GM18873 (cell line): ENCODE measurements at regions not wholly inside any gene's neighbourhood (a gene's known extent, or its start where the extent isn't known, plus 50 kb on each side); places are given as distances from the start of the nearest gene placed in this dataset.
A peak's percentile ranks its signal among the peaks of the same experiment; 100 is the strongest.
"Not testable (repeated sequence)": the region's sequence is repeated elsewhere in the genome, so short reads cannot be mapped to it uniquely, and the experiment has no call there.

Source experiments
- ATAC-seq: cut with Tn5 transposase; IDR thresholded peaks from one replicate; pipeline ENCODE4 v1.9.1; 2021; ENCODE audit warnings: mild to moderate bottlenecking, moderate library complexity, moderate number of reproducible peaks; ENCODE audit not compliant: unreplicated experiment, low FRiP score

DNA sequence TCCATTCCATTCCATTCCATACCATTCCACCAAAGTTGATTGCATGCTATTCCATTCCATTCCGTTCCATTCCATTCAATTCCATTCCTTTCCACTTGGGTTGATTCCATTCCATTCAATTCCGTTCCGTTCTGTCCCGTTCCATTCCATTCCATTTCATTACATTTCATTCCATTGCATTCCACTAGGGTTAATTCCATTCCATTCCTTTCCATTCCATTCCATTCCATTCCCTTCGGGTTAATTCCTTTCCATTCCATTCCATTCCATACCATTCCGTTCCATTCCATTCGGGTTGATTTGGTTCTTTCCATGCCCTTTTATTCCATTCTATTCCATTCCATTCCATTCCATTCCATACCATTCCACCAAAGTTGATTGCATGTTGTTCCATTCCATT is 131.9 kb downstream of the CWH43 start:
- not testable (repeated sequence) for ATAC-seq

DNA sequence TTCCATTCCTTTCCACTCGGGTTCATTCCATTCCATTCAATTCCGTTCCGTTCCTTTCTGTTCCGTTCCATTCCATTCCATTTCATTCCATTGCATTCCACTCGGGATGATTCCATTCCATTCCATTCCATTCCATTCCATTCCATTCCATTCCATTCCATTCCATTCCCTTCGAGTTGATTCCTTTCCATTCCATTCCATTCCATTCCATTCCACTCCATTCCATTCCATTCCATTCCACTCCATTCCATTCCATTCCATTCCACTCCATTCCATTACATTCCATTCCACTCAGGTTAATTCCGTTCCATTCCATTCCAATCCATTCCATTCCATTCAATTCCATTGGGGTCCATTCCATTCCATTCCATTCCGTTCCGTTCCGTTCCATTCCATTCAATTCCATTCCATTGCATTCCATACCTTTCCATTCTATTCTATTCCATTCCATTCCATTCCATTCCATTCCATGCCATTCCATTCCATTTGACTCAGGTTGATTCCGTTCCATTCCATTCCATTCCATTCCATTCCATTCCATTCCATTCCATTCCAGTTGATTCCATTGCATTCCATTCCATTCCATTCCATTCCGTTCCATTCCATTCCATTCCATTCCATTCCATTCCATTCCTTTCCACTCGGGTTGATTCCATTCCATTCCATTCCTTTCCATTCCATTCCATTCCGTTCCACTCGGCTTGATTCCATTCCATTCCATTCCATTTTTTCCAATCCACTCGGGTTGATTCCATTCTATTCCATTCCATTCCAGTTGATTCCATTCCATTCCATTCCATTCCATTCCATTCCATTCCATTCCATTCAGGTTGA is 132.5 kb downstream of the CWH43 start:
- ATAC-seq, result peak; percentile 53

DNA sequence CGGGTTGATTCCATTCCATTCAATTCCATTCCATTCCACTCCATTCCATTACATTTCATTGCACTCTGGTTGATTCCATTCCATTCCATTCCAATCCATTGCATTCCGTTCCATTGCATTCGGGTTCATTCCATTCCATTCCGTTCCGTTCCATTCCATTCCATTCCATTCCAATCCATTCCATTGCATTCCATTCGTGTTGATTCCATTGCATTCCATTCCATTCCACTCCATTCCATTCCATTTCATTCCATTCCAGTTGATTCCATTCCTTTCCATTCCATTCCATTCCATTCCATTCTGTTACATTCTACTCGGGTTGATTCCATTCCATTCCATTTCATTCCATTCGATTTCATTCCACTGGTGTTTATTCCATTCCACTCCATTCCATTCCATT is 133.3 kb downstream of the CWH43 start:
- ATAC-seq, result peak; percentile 1

DNA sequence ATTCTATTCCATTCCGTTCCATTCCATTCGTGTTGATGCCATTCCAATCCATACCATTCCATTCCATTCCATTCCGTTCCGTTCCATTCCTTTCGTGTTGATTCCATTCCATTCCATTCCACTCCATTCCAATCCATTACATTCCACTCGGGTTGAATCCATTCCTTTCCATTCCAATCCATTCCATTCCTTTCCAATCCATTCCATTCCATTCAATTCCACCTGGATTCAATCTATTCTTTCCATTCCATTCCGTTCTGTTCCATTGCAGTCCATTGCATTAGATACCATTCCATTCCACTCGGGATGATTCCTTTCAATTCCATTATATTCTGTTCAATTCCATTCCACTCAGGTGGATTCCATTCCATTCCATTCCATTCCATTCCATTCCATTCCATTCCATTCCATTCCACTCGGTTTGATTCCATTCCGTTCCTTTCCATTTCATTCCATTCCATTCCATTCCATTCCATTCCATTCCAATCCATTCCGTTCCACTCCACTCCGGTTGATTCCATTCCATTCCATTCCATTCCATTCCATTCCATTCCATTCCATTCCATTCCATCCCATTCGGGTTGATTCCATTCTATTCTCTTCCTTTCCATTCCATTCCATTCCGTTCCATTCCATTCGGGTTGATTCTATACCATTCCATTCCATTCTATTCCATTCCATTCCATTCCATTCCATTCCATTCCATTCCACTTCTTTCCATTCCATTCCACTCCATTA is 134.1 kb downstream of the CWH43 start:
- ATAC-seq, result not testable (repeated sequence)

DNA sequence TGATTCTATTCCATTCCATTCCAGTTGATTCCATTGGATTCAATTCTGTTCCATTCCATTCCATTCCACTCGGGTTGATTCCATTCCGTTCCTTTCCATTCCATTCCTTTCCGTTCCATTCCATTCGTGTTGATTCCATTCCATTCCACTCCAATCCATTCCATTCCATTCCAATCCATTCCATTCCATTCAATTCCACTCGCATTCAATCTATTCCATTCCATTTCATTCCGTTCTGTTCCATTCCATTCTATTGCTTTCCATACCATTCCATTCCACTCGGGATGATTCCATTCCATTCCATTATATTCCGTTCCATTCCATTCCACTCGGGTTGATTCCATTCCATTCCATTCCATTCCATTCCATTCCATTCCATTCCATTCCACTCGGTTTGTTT is 134.7 kb downstream of the CWH43 start:
- not testable (repeated sequence) for ATAC-seq

DNA sequence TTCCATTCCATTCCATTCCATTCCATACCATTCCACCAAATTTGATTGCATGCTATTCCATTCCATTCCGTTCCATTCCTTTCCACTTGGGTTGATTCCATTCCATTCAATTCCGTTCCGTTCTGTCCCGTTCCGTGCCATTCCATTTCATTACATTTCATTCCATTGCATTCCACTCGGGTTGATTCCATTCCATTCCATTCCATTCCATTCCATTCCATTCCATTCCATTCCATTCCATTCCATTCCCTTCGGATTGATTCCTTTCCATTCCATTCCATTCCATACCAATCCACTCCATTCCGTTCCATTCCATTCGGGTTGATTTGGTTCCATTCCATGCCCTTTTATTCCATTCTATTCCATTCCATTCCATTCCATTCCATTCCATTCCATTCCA is 140.4 kb downstream of the CWH43 start:
- not testable (repeated sequence) for ATAC-seq

DNA sequence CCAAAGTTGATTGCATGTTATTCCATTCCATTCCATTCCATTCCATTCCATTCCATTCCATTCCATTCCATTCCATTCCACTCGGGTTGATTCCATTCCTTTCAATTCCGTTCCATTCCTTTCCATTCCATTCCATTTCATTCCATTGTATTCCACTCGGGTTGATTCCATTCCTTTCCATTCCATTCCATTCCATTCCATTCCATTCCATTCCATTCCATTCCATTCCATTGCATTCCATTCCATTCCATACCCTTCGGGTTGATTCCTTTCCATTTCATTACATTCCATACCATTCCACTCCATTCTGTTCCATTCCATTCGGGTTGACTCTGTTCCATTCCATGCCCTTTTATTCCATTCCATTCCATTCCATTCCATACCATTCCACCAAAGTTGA is 140.8 kb downstream of the CWH43 start:
- not testable (repeated sequence) for ATAC-seq

DNA sequence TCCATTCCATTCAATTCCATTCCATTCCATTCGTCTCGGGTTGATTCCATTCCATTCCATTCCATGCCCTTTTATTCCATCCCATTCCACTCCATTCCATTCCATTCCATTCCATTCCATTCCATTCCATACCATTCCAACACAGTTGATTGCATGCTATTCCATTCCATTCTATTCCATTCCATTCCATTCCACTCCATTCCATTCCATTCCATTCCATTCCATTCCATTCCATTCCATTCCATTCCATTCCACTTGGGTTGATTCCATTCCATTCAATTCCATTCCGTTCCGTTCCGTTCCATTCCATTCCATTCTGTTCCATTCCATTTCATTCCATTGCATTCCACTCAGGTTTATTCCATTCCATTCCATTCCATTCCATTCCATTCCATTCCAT is 143.3 kb downstream of the CWH43 start:
- not testable (repeated sequence) for ATAC-seq

DNA sequence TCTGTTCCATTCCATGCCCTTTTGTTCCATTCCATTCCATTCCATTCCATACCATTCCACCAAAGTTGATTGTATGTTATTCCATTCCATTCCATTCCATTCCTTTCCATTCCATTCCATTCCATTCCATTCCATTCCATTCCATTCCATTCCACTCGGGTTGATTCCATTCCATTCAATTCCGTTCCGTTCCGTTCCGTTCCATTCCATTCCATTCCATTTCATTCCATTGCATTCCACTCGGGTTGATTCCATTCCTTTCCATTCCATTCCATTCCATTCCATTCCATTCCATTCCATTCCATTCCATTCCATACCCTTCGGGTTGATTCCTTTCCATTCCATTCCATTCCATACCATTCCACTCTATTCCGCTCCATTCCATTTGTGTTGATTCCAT is 143.8 kb downstream of the CWH43 start:
- not testable (repeated sequence) for ATAC-seq

DNA sequence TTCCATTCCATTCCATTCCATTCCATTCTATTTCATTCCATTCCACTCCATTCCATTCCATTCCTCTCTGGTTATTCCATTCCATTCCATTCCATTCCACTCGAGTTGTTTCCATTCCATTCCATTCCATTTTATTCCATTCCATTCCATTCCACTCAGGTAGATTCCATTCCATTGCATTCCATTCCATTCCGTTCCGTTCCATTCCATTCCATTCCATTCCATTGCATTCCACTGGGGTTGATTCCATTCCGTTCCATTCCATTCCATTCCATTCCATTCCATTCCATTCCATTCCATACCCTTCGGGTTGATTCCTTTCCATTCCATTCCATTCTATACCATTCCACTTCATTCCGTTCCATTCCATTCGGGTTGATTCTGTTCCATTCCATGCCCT is 144.6 kb downstream of the CWH43 start:
- not testable (repeated sequence) for ATAC-seq

DNA sequence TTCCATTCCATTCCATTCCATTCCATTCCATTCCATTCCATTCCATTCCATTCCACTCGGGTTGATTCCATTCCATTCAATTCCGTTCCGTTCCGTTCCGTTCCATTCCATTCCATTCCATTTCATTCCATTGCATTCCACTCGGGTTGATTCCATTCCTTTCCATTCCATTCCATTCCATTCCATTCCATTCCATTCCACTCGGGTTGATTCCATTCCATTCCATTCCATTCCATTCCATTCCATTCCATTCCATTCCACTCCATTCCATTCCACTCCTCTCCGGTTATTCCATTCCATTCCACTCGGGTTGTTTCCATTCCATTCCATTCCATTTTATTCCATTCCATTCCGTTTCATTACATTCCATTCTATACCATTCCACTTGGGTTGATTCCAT is 151.0 kb downstream of the CWH43 start:
- ATAC-seq, result peak; percentile 62

DNA sequence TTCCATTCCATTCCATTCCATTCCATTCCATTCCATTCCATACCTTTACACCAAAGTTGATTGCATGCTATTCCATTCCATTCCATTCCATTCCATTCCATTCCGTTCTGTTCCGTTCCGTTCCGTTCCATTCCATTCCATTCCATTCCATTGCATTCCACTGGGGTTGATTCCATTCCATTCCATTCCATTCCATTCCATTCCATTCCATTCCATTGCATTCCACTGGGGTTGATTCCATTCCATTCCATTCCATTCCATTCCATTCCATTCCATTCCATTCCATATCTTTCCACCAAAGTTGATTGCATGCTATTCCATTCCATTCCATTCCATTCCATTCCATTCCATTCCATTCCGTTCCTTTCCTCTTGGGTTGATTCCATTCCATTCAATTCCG is 151.9 kb downstream of the CWH43 start:
- not testable (repeated sequence) for ATAC-seq

DNA sequence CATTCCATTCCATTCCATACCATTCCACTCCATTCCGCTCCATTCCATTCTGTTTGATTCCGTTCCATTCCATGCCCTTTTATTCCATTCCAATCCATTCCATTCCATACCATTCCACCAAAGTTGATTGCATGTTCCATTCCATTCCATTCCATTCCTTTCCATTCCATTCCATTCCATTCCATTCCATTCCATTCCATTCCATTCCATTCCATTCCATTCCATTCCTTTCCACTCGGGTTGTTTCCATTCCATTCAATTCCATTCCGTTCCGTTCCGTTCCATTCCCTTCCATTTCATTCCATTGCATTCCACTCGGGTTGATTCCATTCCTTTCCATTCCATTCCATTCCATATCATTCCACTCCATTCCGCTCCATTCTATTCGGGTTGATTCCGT is 152.7 kb downstream of the CWH43 start:
- not testable (repeated sequence) for ATAC-seq

DNA sequence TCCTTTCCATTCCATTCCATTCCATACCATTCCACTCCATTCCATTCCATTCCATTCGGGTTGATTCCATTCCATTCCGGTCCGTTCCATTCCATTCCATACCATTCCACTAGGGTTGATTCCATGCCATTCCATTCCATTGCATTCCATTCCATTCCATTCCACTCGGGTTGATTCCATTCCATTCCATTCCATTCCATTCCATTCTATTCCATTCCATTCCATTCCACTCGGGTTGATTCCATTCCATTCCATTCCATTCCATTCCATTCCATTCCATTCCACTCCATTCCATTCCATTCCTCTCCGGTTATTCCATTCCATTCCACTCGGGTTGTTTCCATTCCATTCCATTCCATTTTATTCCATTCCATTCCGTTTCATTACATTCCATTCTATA is 153.4 kb downstream of the CWH43 start:
- peak; percentile 40 for ATAC-seq

DNA sequence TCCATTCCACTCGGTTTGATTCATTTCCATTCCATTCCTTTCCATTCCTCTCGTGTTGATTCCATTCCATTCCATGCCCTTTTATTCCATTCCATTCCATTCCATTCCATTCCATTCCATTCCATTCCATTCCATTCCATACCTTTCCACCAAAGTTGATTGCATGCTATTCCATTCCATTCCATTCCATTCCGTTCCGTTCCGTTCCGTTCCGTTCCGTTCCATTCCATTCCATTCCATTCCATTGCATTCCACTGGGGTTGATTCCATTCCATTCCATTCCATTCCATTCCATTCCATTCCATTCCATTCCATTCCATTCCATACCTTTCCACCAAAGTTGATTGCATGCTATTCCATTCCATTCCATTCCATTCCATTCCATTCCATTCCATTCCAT is 154.3 kb downstream of the CWH43 start:
- ATAC-seq, result not testable (repeated sequence)

DNA sequence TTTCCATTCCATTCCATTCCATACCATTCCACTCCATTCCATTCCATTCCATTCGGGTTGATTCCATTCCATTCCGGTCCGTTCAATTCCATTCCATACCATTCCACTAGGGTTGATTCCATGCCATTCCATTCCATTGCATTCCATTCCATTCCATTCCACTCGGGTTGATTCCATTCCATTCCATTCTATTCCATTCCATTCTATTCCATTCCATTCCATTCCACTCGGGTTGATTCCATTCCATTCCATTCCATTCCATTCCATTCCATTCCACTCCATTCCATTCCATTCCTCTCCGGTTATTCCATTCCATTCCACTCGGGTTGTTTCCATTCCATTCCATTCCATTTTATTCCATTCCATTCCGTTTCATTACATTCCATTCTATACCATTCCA is 155.9 kb downstream of the CWH43 start:
- peak; percentile 28 for ATAC-seq

DNA sequence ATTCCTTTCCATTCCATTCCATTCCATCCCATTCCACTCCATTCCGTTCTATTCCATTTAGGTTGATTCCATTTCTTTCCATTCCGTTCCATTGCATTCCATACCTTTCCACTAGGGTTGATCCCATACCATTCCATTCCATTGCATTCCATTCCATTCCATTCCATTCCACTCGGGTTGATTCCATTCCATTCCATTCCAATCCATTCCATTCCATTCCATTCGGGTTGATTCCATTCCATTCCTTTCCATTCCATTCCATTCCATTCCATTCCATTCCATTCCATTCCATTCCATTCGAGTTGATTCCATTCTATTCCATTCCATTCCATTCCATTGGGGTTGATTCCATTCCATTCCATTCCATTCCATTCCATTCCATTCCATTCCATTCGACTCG is 161.1 kb downstream of the CWH43 start:
- peak; percentile 57 for ATAC-seq

DNA sequence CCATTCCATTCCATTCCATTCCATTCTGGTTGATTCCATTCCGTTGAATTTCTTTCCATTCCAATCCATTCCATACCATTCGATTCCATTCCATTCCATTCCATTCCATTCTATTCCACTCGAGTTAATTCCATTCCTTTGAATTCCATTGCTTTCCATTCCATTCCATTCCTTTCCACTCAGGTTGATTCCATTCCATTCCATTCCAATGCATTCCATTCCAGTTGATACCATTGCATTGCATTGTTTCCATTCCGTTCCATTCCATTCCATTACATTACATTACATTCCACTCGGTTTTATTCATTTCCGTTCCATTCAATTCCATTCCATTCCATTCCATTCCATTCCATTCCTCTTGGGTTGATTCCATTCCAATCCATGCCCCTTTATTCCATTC is 161.5 kb downstream of the CWH43 start:
- ATAC-seq, result not testable (repeated sequence)

DNA sequence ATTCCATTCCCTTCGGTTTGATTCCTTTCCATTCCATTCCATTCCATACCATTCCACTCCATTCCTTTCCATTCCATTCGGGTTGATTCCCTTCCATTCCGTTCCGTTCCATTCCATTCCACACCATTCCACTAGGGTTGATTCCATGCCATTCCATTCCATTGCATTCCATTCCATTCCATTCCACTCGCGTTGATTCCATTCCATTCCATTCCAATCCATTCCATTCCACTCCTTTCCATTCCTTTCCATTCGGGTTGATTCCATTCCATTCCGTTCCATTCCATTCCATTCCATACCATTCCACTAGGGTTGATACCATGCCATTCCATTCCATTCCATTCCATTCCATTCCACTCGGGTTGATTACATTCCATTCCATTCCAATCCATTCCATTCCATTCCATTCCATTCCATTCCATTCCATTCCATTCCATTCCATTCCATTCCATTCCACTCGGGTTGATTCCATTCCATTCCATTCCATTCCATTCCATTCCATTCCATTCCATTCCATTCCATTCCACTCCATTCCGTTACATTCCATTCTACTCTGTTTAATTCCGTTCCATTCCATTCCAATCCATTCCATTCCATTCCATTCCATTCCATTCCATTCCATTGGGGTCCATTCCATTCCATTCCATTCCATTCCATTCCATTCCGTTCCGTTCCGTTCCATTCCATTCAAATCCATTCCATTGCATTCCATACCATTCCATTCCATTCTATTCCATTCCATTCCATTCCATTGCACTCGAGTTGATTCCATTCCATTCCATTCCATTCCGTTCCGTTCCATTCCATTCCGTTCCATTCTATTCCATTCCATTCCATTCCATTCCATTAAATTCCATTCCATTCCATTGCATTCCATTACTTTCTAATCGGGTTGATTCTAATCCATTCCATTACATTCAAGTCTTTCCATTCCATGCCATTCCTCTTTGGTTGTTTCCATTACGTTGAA is 163.2 kb downstream of the CWH43 start:
- peak; percentile 75 for ATAC-seq

DNA sequence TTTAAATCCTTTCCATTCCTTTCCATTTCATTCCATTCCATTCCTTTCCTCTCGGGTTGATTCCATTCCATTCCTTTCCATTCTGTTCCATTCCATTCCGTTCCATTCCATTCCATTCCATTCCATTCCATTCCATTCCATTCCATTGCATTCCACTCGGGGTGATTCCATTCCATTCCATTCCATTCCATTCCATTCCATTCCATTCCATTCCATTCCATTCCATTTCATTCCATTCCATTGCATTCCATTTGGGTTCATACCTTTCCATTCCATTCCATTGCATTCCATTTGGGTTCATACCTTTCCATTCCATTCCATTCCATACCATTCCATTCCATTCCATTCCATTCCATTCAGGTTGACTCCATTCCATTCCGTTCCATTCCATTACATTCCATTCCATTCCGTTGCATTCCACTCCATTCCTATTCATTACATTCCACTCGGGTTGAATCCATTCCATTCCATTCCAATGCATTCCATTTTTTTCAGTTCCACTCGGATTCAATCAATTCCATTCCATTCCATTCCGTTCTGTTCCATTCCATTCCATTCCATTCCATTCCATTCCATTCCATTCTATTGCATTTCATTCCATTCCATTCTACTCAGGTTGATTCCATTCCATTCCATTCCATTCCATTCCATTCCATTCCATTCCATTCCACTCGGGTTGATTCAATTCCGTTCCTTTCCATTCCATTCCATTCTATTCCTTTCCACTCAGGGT is 164.4 kb downstream of the CWH43 start:
- ATAC-seq, result not testable (repeated sequence)
